H1 (cell line): ENCODE measurements at regions not wholly inside any gene's neighbourhood (a gene's known extent, or its start where the extent isn't known, plus 50 kb on each side); places are given as distances from the start of the nearest gene placed in this dataset.

Experiments
- CTCF ChIA-PET: fragments of 300-600 bp; sonication (Branson Sonifier 250); formaldehyde crosslinking; loops from one replicate; lab custom pipeline; 2021; ENCODE audit not compliant: partially characterized antibody; lab: Charles Lee
- POLR2A ChIA-PET: fragments of 300-600 bp; sonication (Branson Sonifier 250); formaldehyde crosslinking; loops from one replicate; lab custom pipeline; 2021; ENCODE audit warnings: inconsistent platforms; ENCODE audit not compliant: partially characterized antibody; lab: Charles Lee
- DNase-seq, 2 experiments: peaks; one replicate each; pipeline versions ENCODE4 v3.0.0 to v3.0.0-alpha.2; 2010 to 2022; ENCODE audit warnings: low spot score in 2 of 2, low read depth in 1 of 2, mixed read lengths in 1 of 2
- FAIRE-seq: peaks from 2 replicates; lab custom pipeline; 2011; peaks lifted over from hg19 to GRCh38; lab: Jason Lieb, UNC
- H2AFZ ChIP-seq: 2 replicates; pipeline ENCODE4 v1.8.1; 2012; ENCODE audit warnings: low read length, inconsistent platforms
- H2AK5ac ChIP-seq: 2 replicates; pipeline ENCODE4 v1.6.1; 2013; ENCODE audit warnings: low read depth, low read length
- H2BK120ac ChIP-seq: replicated peaks from 2 replicates; pipeline ENCODE3; 2013; ENCODE audit warnings: low read depth, low read length, inconsistent platforms
- H2BK12ac ChIP-seq: 2 replicates; pipeline ENCODE4 v1.6.1; 2013; ENCODE audit warnings: low read depth, low read length
- H2BK15ac ChIP-seq: 2 replicates; pipeline ENCODE4 v1.6.1; 2013; ENCODE audit warnings: low read length
- H2BK20ac ChIP-seq: 2 replicates; pipeline ENCODE4 v1.6.1; 2013; ENCODE audit warnings: low read length
- H2BK5ac ChIP-seq: 2 replicates; pipeline ENCODE4 v1.6.1; 2013; ENCODE audit warnings: low read depth, low read length
- H3K14ac ChIP-seq: 2 replicates; pipeline ENCODE4 v1.6.1; 2013; ENCODE audit warnings: inconsistent platforms; ENCODE audit not compliant: insufficient read length
- H3K18ac ChIP-seq: 2 replicates; pipeline ENCODE4 v1.6.1; 2013; ENCODE audit warnings: low read length; ENCODE audit errors: extremely low read depth
- H3K23ac ChIP-seq: 2 replicates; pipeline ENCODE4 v1.6.1; 2013; ENCODE audit warnings: inconsistent platforms; ENCODE audit not compliant: insufficient read length
- H3K23me2 ChIP-seq: 2 replicates; pipeline ENCODE4 v1.6.1; 2013; ENCODE audit warnings: low read depth, low read length
- H3K27ac ChIP-seq: 2 replicates; pipeline ENCODE4 v1.6.1; 2011; ENCODE audit warnings: low read depth, low read length, inconsistent platforms
- H3K27me3 ChIP-seq, 4 experiments: replicated peaks in 1 of 4; 1 replicate in 1 of 4; 2 replicates in 3 of 4; pipeline versions ENCODE4 v1.6.1 to v1.8.1; 2011 to 2013; ENCODE audit warnings: low read length in 3 of 4, mild to moderate bottlenecking in 3 of 4, inconsistent platforms in 2 of 4, mixed read lengths in 2 of 4, moderate library complexity in 1 of 4; ENCODE audit not compliant: control insufficient read depth in 3 of 4, insufficient read depth in 3 of 4; ENCODE audit errors: extremely low read depth in 1 of 4
- H3K36me3 ChIP-seq, 4 experiments: 2 replicates each; pipeline versions ENCODE4 v1.6.1 to v1.8.1; 2011 to 2013; ENCODE audit warnings: mild to moderate bottlenecking in 4 of 4, low read length in 3 of 4, moderate library complexity in 2 of 4, control low read depth in 1 of 4, inconsistent platforms in 1 of 4; ENCODE audit not compliant: insufficient read depth in 4 of 4, control insufficient read depth in 2 of 4
- H3K4ac ChIP-seq: replicated peaks from 2 replicates; pipeline ENCODE3; 2013; ENCODE audit warnings: low read length, low read depth, mixed read lengths, inconsistent platforms; ENCODE audit not compliant: insufficient read length
- H3K4me1 ChIP-seq, 4 experiments: replicated peaks in 1 of 4; 1 replicate in 1 of 4; 2 replicates in 3 of 4; pipeline versions ENCODE4 v1.6.1 to v1.8.1; 2011 to 2013; ENCODE audit warnings: low read length in 3 of 4, inconsistent platforms in 2 of 4, mixed read lengths in 1 of 4; ENCODE audit not compliant: insufficient read depth in 4 of 4, control insufficient read depth in 3 of 4
- H3K4me2 ChIP-seq, 2 experiments: 2 replicates each; pipeline versions ENCODE4 v1.6.1 to v1.8.1; 2011 to 2013; ENCODE audit warnings: low read depth in 2 of 2, low read length in 2 of 2, control low read depth in 1 of 2, inconsistent platforms in 1 of 2, mild to moderate bottlenecking in 1 of 2; ENCODE audit not compliant: insufficient read depth in 1 of 2
- H3K4me3 ChIP-seq, 4 experiments: fragments of 200-600, 300-600 bp in 1 of 4; sonication (generic), shearing (Covaris generic), sonication (Bioruptor Twin) in 1 of 4; 2 replicates each; pipeline versions ENCODE4 v1.5.1 to v1.8.1; 2011 to 2016; ENCODE audit warnings: low read length in 4 of 4, low read depth in 3 of 4, control low read depth in 2 of 4, inconsistent platforms in 2 of 4, mild to moderate bottlenecking in 2 of 4, mixed read lengths in 1 of 4, moderate library complexity in 1 of 4; ENCODE audit not compliant: insufficient read depth in 2 of 4; ENCODE audit errors: extremely low read depth in 1 of 4
- H3K56ac ChIP-seq: replicated peaks from 2 replicates; pipeline ENCODE3; 2013; ENCODE audit warnings: low read depth, mild to moderate bottlenecking, mixed read lengths, low read length, inconsistent platforms; ENCODE audit not compliant: insufficient read length
- H3K79me1 ChIP-seq: 2 replicates; pipeline ENCODE4 v1.6.1; 2013; ENCODE audit warnings: low read depth, low read length, control low read depth
- H3K79me2 ChIP-seq, 2 experiments: 2 replicates each; pipeline versions ENCODE4 v1.6.1 to v1.8.1; 2012 to 2013; ENCODE audit warnings: low read length in 2 of 2, mild to moderate bottlenecking in 2 of 2, inconsistent platforms in 1 of 2; ENCODE audit not compliant: insufficient read depth in 2 of 2, control insufficient read depth in 1 of 2
- H3K9ac ChIP-seq, 4 experiments: replicated peaks in 1 of 4; 1 replicate in 1 of 4; 2 replicates in 3 of 4; pipeline versions ENCODE4 v1.6.1 to v1.8.1; 2011 to 2013; ENCODE audit warnings: low read depth in 3 of 4, low read length in 3 of 4, control low read depth in 2 of 4, mild to moderate bottlenecking in 2 of 4, moderate library complexity in 2 of 4, inconsistent platforms in 1 of 4; ENCODE audit errors: extremely low read depth in 1 of 4
- H3K9me3 ChIP-seq, 2 experiments: 2 replicates each; pipeline versions ENCODE4 v1.6.1 to v1.8.1; 2012 to 2013; ENCODE audit warnings: mild to moderate bottlenecking in 2 of 2, moderate library complexity in 2 of 2, control low read depth in 1 of 2, inconsistent platforms in 1 of 2, low read depth in 1 of 2, low read length in 1 of 2, mixed read lengths in 1 of 2; ENCODE audit not compliant: insufficient read depth in 2 of 2
- H4K20me1 ChIP-seq, 2 experiments: replicated peaks in 1 of 2; 2 replicates each; pipeline versions ENCODE3 to v1.8.1; 2011 to 2013; ENCODE audit warnings: inconsistent platforms in 2 of 2, low read length in 2 of 2, mild to moderate bottlenecking in 1 of 2; ENCODE audit not compliant: insufficient read depth in 2 of 2, control insufficient read depth in 1 of 2
- H4K5ac ChIP-seq: 2 replicates; pipeline ENCODE4 v1.6.1; 2013; ENCODE audit warnings: low read length, low read depth, mixed read lengths, inconsistent platforms; ENCODE audit not compliant: insufficient read length
- H4K8ac ChIP-seq: 2 replicates; pipeline ENCODE4 v1.8.0; 2013; ENCODE audit warnings: mild to moderate bottlenecking, moderate library complexity, low read length, inconsistent platforms; ENCODE audit not compliant: insufficient read depth; ENCODE audit errors: extremely low read depth
- H4K91ac ChIP-seq: replicated peaks from 2 replicates; pipeline ENCODE3; 2013; ENCODE audit warnings: low read length, mixed read lengths, inconsistent platforms; ENCODE audit not compliant: insufficient read length
- CBX5 ChIP-seq: fragments of 300-800, 300-1000 bp; sonication (generic); IDR thresholded peaks from 2 replicates; pipeline ENCODE4 v1.7.1; 2016; ENCODE audit warnings: antibody characterized with exemption, low read length, low read depth
- EGR1 ChIP-seq: IDR thresholded peaks from 2 replicates; pipeline ENCODE4 v1.6.1; 2011; ENCODE audit warnings: low read depth, low read length, borderline replicate concordance
- FOSL1 ChIP-seq: IDR thresholded peaks from 2 replicates; pipeline ENCODE4 v1.6.1; 2011; ENCODE audit warnings: mild to moderate bottlenecking, low read depth, low read length, moderate library complexity; ENCODE audit not compliant: insufficient read depth
- HDAC2 ChIP-seq, 2 experiments: fragments of 300-600 bp in 1 of 2; sonication (generic) in 1 of 2; IDR thresholded peaks; 2 replicates each; pipeline ENCODE4 v1.6.1; 2011 to 2012; ENCODE audit warnings: low read depth in 2 of 2, low read length in 2 of 2, mild to moderate bottlenecking in 2 of 2, moderate library complexity in 2 of 2, borderline replicate concordance in 1 of 2, inconsistent platforms in 1 of 2
- MAFK ChIP-seq: IDR thresholded peaks from 2 replicates; pipeline ENCODE4 v1.6.1; 2012; ENCODE audit warnings: low read depth, mild to moderate bottlenecking, improper control_type of control experiment, low read length
- NANOG ChIP-seq: IDR thresholded peaks from 2 replicates; pipeline ENCODE4 v1.6.1; 2011; ENCODE audit warnings: low read length, low read depth, mild to moderate bottlenecking, inconsistent platforms; ENCODE audit not compliant: insufficient read depth, poor library complexity, severe bottlenecking
- PHF8 ChIP-seq: fragments of 200-600 bp; sonication (generic); conservative IDR thresholded peaks from 2 replicates; pipeline ENCODE4 v1.7.1; 2012; ENCODE audit warnings: low read depth, mild to moderate bottlenecking, inconsistent platforms, low read length, moderate library complexity
- RNF2 ChIP-seq: fragments of 200-900, 300-1000 bp; sonication (generic); IDR thresholded peaks from 2 replicates; pipeline ENCODE4 v1.7.1; 2016; ENCODE audit warnings: borderline replicate concordance, low read depth, mild to moderate bottlenecking, antibody characterized with exemption, low read length; ENCODE audit not compliant: poor library complexity, severe bottlenecking; ENCODE audit errors: missing control alignments
- SIN3A ChIP-seq, 2 experiments: IDR thresholded peaks in 1 of 2; conservative IDR thresholded peaks in 1 of 2; 2 replicates each; pipeline ENCODE4 v1.6.1; 2011 to 2012; ENCODE audit warnings: low read length in 2 of 2, improper control_type of control experiment in 1 of 2, low read depth in 1 of 2, mild to moderate bottlenecking in 1 of 2
- SUZ12 ChIP-seq: fragments of 200-600 bp; sonication (generic); IDR thresholded peaks from 2 replicates; pipeline ENCODE4 v1.6.1; 2012; ENCODE audit warnings: mild to moderate bottlenecking, inconsistent platforms, low read length, moderate library complexity, mixed read lengths
- TAF7 ChIP-seq: optimal IDR thresholded peaks from 2 replicates; pipeline ENCODE3; 2011; ENCODE audit warnings: low read depth, mild to moderate bottlenecking, inconsistent platforms, low read length, moderate library complexity, borderline replicate concordance
- YY1 ChIP-seq: IDR thresholded peaks from 2 replicates; pipeline ENCODE4 v1.6.1; 2011; ENCODE audit warnings: low read depth, mild to moderate bottlenecking, low read length
- WGBS, 2 experiments: shearing (Covaris generic) in 1 of 2; methylation state at CpG; one replicate each; pipeline versions ENCODE4 v1.1.6 to v1.1.7; 2013 to 2015; ENCODE audit warnings: low lambda C conversion rate in 2 of 2, mixed read lengths in 2 of 2, inconsistent platforms in 1 of 2, low coverage in 1 of 2, missing lambda C conversion rate in 1 of 2; ENCODE audit not compliant: insufficient replicate concordance in 2 of 2, insufficient coverage in 1 of 2, insufficient read length in 1 of 2; ENCODE audit errors: extremely low coverage in 1 of 2, missing lambda C conversion rate in 1 of 2; 5-methylcytosine and 5-hydroxymethylcytosine counted together
- TF ChIP-seq, protein P1 (sequence below): IDR thresholded peaks from 2 replicates; pipeline ENCODE4 v1.6.1; 2011; ENCODE audit warnings: low read depth, mild to moderate bottlenecking, low read length; ENCODE audit not compliant: insufficient read depth

- H2BK12ac ChIP-seq, result no peak overlapping the region
- CTCF ChIA-PET, result interaction anchor here (0.6 to 1.8 kb wide), 5 partner anchors 15 to 1160 kb away, joined by 3 to 5 read pairs (median 3); no protein-coding TSS in a partner anchor
- TF ChIP-seq YY1, result no peak
- no peak for TF ChIP-seq EGR1
- no peak for TF ChIP-seq RNF2
- TF ChIP-seq TAF7, result no peak
- no peak for TF ChIP-seq CBX5
- no peak for TF ChIP-seq HDAC2 (IDR thresholded peaks at IDR 0.05; ENCODE audit: borderline replicate concordance in 1 of 2, low read depth in 2 of 2, low read length in 2 of 2)
- no peak for TF ChIP-seq MAFK
- no peak for TF ChIP-seq PHF8
- no peak for TF ChIP-seq FOSL1
- TF ChIP-seq, protein P1, sequence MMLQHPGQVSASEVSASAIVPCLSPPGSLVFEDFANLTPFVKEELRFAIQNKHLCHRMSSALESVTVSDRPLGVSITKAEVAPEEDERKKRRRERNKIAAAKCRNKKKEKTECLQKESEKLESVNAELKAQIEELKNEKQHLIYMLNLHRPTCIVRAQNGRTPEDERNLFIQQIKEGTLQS, result no peak
- TF ChIP-seq SUZ12, result no peak
- no peak for TF ChIP-seq NANOG
- TF ChIP-seq SIN3A (conservative IDR thresholded peaks at IDR 0.05 in 1 of 2, IDR thresholded peaks at IDR 0.05 in 1 of 2; ENCODE audit: low read depth in 1 of 2, low read length in 2 of 2), result no peak
Observed at GRCh38 chr2:147068071-147068470, 776.8 kb upstream of the ACVR2A start.

More at GRCh38 chr2:147068071-147068470, 776.8 kb upstream of the ACVR2A start:
- Histone ChIP-seq H2BK120ac (no peak overlapping the region), H3K18ac (no peak overlapping the region), H3K4me3 (no peak overlapping the region), H3K23me2 (no peaks in the 10 kb centered on the region), H3K79me2 (no peaks in the 10 kb centered on the region), H3K56ac (no peak overlapping the region), H2BK15ac (no peak overlapping the region), H4K91ac (no peak overlapping the region), H4K5ac (no peak overlapping the region), H2AFZ (no peak overlapping the region), H3K4me1 (no peaks in the 10 kb centered on the region), H3K14ac (no peak overlapping the region), H3K27ac (no peak overlapping the region), H3K9ac (no peak overlapping the region), H3K23ac (no peak overlapping the region), H3K9me3 (no peaks in the 10 kb centered on the region), H3K4ac (no peak overlapping the region), H3K27me3 (no peaks in the 10 kb centered on the region), H3K4me2 (no peak overlapping the region), H4K20me1 (no peaks in the 10 kb centered on the region), H2BK5ac (no peak overlapping the region), H3K79me1 (no peaks in the 10 kb centered on the region), H4K8ac (no peak overlapping the region), H2AK5ac (no peak overlapping the region), H2BK20ac (no peak overlapping the region), H3K36me3 (no peaks in the 10 kb centered on the region; a peak in 1 of 8 replicates)
- WGBS, 2 experiments, result 91% methylated on average over 2 of the region's 2 CpGs; no CpG with 5 or more reads in 1 of the 2 experiments
- no peak for FAIRE-seq
- DNase-seq, result no peak
- POLR2A ChIA-PET, result no interaction called here
